GM21717 (cell line): ENCODE measurements at regions not wholly inside any gene's neighbourhood (a gene's known extent, or its start where the extent isn't known, plus 50 kb on each side); places are given as distances from the start of the nearest gene placed in this dataset.

Experiments used
- ATAC-seq: cut with Tn5 transposase; IDR thresholded peaks from one replicate; pipeline ENCODE4 v1.9.1; 2021; ENCODE audit warnings: mild to moderate bottlenecking, moderate library complexity; ENCODE audit not compliant: unreplicated experiment

- ATAC-seq = no peak
Observed at GRCh38 chr9:129368444-129368978, 190.4 kb upstream of the IER5L start.

- ATAC-seq = no peak
Observed at GRCh38 chr9:129367287-129367686, 189.2 kb upstream of the IER5L start.

DNA sequence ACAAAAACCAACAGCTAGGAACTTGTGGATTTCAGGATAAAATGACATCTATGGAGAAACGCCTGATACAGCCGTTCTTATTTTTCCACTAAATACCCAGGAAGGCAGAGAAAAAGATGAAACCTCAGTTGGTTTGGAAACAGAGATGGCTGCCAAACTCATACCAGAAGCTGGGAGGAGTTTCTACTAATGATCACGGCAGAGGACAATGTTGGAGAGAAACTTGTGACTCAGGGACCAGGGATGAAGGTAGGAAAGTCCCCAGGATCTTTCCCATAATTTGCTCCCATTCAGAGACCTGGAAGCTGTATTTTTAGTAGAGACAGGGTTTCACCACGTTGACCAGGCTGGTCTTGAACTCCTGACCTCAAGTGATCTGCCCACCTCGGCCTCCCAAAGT, 187.1 kb upstream of the IER5L start:
- no peak for ATAC-seq

GRCh38 chr9:129363216-129363873, 185.3 kb upstream of the IER5L start:
- no peak for ATAC-seq

- no peak for ATAC-seq
Observed at GRCh38 chr9:129362287-129363000, 184.4 kb upstream of the IER5L start.

GRCh38 chr9:129361196-129361595, 183.1 kb upstream of the IER5L start:
- no peak for ATAC-seq

- no peak for ATAC-seq
Observed at GRCh38 chr9:129359916-129360536, 182.0 kb upstream of the IER5L start.

- no peak for ATAC-seq
Observed at GRCh38 chr9:129359162-129359811, 181.2 kb upstream of the IER5L start.

DNA sequence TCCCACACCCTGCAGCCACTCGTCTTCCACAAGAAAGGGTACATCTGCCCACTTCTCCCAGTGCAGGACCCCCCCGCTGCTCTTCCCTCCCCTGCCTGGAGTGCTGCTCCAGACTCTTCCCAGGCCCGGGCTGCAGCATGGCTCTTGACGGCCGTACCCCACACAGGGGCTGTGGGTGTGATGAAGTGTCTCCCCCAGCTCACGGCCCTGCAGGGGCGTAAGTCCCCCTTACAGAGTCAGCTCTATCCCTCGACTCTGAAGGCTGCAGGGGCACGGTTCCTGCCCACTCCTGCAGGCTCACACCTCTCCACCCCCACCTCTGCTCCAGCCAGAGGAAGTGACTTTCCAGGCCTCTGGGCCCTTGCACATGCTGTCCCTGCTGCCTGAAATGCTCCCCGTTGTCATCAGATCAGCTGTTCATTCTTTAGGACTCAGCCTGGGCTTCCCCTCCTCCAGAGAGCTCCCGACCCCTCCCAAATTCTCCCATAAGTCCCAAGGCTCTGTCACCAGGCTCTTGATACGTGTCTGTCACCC, 180.6 kb upstream of the IER5L start:
- ATAC-seq = no peak

- no peak for ATAC-seq
Observed at GRCh38 chr9:129357773-129358245, 179.7 kb upstream of the IER5L start.

GRCh38 chr9:129356871-129357772, 179.1 kb upstream of the IER5L start:
- ATAC-seq = no peak

- no peak for ATAC-seq
Observed at GRCh38 chr9:129355631-129356030, 177.6 kb upstream of the IER5L start.

DNA sequence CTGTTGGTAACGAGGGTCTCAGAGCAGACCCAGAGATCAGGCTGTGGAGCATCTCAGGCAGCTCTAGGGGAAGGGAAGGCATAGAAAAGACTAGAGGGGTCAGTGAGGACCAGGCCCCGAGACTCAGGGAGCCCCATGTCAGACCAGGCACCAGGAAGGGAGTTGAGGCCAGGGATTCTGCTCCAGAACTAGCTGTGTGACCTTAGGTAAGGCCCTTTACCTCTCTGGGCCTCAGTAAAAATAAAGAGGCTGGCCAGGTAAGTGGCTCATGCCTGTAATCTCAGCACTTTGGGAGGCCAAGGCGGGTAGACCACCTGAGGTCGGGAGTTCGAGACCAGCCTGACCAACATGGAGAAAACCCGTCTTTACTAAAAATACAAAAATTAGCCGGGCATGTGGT, 176.4 kb upstream of the IER5L start:
- ATAC-seq = no peak

DNA sequence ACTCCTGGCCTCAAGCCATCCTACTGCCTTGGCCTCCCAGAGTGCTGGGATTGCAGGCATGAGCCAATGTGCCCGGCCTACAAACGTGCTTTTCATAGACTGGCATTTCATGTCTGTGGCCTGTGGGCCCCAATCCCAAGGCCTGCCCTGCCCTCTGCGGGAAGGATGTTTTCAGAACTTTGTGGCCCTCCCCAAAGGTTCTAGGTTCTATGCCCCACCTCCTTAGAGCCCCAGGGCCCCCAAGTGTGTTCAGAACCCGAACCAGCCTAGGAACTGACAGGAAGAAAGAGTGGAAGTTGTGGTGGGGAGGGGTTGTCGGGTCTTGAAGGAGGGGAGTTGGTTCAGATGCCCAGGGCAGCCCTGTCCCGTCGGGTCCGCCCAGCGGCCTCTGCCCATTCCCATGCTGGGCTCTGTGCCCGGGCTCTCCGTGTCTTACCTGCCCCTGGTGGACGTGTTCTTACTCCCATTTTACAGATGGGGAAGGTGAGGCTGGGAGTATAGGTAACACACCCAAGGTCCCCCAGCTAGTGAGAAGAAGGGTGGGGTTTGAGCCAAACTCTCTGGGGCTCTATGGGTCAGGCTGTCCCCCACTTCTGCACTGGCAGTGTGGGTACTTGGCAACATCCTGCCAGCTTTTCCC, 175.8 kb upstream of the IER5L start:
- ATAC-seq = no peak

GRCh38 chr9:129352146-129352865, 174.2 kb upstream of the IER5L start:
- ATAC-seq = no peak

DNA sequence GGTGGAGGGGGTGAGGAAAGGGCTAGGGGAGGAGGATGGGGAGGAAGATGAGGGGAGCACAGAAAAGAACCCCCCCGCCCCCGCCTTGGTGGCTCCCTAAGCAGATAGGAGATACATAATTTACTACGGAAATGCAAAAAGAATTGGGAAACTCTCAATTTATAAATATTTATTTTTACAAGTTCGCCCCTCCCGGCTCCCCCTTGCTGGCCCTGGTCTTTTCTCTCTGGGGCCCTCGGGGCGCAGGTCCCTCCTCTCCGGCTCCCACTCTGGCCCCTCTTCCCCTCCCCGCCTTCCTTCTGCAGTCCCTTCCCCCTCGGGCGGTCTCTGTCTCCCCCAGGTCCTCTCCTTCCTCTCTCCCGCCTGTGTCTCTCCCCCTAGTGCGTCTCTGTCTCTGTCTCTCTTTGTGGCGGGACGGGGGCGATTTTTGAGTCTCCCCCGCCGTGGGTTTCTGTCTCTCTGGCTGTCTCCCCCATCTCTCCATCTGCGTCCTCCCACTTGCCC, 173.6 kb upstream of the IER5L start:
- no peak for ATAC-seq

- ATAC-seq = no peak
Observed at GRCh38 chr9:129351058-129351641, 173.1 kb upstream of the IER5L start.
